ENCODE measurements at regions not wholly inside any gene's neighbourhood (a gene's known extent, or its start where the extent isn't known, plus 50 kb on each side); places are given as distances from the start of the nearest gene placed in this dataset.

GRCh38 chr18:78232196-78232595 is 747.4 kb upstream of the SALL3 start:
- DNase-seq (ENCODE audit: low read depth), result no peak
- no peak for TF ChIP-seq CTCF (IDR thresholded peaks at IDR 0.05; ENCODE audit: insufficient read depth, low read length, poor library complexity, severe bottlenecking)
- Histone ChIP-seq H3K4me3 (ENCODE audit: low read depth, low read length) (no peak overlapping the region), H3K36me3 (ENCODE audit: control insufficient read depth, insufficient read depth, low read length) (no peaks in the 10 kb centered on the region), H3K27me3 (ENCODE audit: control insufficient read depth, insufficient read depth, low read length) (no peaks in the 10 kb centered on the region)

GRCh38 chr18:78237864-78238263 is 741.8 kb upstream of the SALL3 start:
- TF ChIP-seq CTCF (IDR thresholded peaks at IDR 0.05; ENCODE audit: insufficient read depth, low read length, poor library complexity, severe bottlenecking), result no peak
- no peak overlapping the region for H3K4me3 ChIP-seq (ENCODE audit: low read depth, low read length)
- no peaks in the 10 kb centered on the region for H3K36me3 ChIP-seq (ENCODE audit: control insufficient read depth, insufficient read depth, low read length)
- no peak for DNase-seq (ENCODE audit: low read depth)
- H3K27me3 ChIP-seq (ENCODE audit: control insufficient read depth, insufficient read depth, low read length), result no peaks in the 10 kb centered on the region

- Histone ChIP-seq H3K36me3 (ENCODE audit: control insufficient read depth, insufficient read depth, low read length) (no peaks in the 10 kb centered on the region), H3K4me3 (ENCODE audit: low read depth, low read length) (no peak overlapping the region), H3K27me3 (ENCODE audit: control insufficient read depth, insufficient read depth, low read length) (no peaks in the 10 kb centered on the region)
- TF ChIP-seq CTCF (IDR thresholded peaks at IDR 0.05; ENCODE audit: insufficient read depth, low read length, poor library complexity, severe bottlenecking), result no peak
- no peak for DNase-seq (ENCODE audit: low read depth)
Observed at GRCh38 chr18:78238404-78239089, 741.1 kb upstream of the SALL3 start.

GRCh38 chr18:78239090-78239457 is 740.5 kb upstream of the SALL3 start:
- Histone ChIP-seq H3K36me3 (ENCODE audit: control insufficient read depth, insufficient read depth, low read length) (no peaks in the 10 kb centered on the region), H3K27me3 (ENCODE audit: control insufficient read depth, insufficient read depth, low read length) (no peaks in the 10 kb centered on the region), H3K4me3 (ENCODE audit: low read depth, low read length) (no peak overlapping the region)
- DNase-seq (ENCODE audit: low read depth), result no peak
- no peak for TF ChIP-seq CTCF (IDR thresholded peaks at IDR 0.05; ENCODE audit: insufficient read depth, low read length, poor library complexity, severe bottlenecking)

GRCh38 chr18:78240101-78240500 is 739.5 kb upstream of the SALL3 start:
- TF ChIP-seq CTCF (IDR thresholded peaks at IDR 0.05; ENCODE audit: insufficient read depth, low read length, poor library complexity, severe bottlenecking), result no peak
- Histone ChIP-seq H3K4me3 (ENCODE audit: low read depth, low read length) (no peak overlapping the region), H3K27me3 (ENCODE audit: control insufficient read depth, insufficient read depth, low read length) (no peaks in the 10 kb centered on the region), H3K36me3 (ENCODE audit: control insufficient read depth, insufficient read depth, low read length) (no peaks in the 10 kb centered on the region)
- no peak for DNase-seq (ENCODE audit: low read depth)

GRCh38 chr18:78240627-78241252 is 738.9 kb upstream of the SALL3 start:
- no peak for TF ChIP-seq CTCF (IDR thresholded peaks at IDR 0.05; ENCODE audit: insufficient read depth, low read length, poor library complexity, severe bottlenecking)
- Histone ChIP-seq H3K4me3 (ENCODE audit: low read depth, low read length) (no peak overlapping the region), H3K27me3 (ENCODE audit: control insufficient read depth, insufficient read depth, low read length) (no peaks in the 10 kb centered on the region), H3K36me3 (ENCODE audit: control insufficient read depth, insufficient read depth, low read length) (no peaks in the 10 kb centered on the region)
- no peak for DNase-seq (ENCODE audit: low read depth)
